ENCODE measurements at regions not wholly inside any gene's neighbourhood (a gene's known extent, or its start where the extent isn't known, plus 50 kb on each side); places are given as distances from the start of the nearest gene placed in this dataset.
"Not testable (repeated sequence)": the region's sequence is repeated elsewhere in the genome, so short reads cannot be mapped to it uniquely, and the experiment has no call there.

- in situ Hi-C loops (cut with MboI; ENCODE audit: low sequenced_read_pairs) = no loop called here
Observed at GRCh38 chr3:153221748-153222162, 59.7 kb downstream of the RAP2B start.

- in situ Hi-C loops (cut with MboI; ENCODE audit: low sequenced_read_pairs) = not testable (repeated sequence)
Observed at GRCh38 chr3:153226877-153227276, 64.9 kb downstream of the RAP2B start.

DNA sequence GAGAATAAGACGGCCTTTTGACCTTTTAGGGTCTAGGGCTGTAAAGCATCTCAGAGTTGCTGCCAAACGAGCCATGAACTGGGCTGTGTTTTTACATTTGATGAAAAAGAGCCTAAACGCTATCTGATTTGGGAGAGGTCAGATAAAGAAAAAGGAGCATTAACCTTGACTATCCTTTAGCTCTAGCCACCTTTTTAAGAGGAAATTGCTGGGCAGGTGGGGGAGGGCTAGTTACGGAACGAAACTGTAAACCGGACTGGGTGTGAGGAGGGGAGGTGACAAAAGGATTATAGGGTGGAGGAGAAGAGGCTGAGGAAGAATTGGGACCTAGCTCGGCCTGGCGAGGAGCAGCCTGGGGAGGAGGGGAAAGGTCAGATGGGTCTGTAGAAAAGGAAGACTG, 68.4 kb downstream of the RAP2B start:
- in situ Hi-C loops (cut with MboI; ENCODE audit: low sequenced_read_pairs) = not testable (repeated sequence)

- in situ Hi-C loops (cut with MboI; ENCODE audit: low sequenced_read_pairs) = not testable (repeated sequence)
Observed at GRCh38 chr3:153231245-153231644, 69.2 kb downstream of the RAP2B start.

DNA sequence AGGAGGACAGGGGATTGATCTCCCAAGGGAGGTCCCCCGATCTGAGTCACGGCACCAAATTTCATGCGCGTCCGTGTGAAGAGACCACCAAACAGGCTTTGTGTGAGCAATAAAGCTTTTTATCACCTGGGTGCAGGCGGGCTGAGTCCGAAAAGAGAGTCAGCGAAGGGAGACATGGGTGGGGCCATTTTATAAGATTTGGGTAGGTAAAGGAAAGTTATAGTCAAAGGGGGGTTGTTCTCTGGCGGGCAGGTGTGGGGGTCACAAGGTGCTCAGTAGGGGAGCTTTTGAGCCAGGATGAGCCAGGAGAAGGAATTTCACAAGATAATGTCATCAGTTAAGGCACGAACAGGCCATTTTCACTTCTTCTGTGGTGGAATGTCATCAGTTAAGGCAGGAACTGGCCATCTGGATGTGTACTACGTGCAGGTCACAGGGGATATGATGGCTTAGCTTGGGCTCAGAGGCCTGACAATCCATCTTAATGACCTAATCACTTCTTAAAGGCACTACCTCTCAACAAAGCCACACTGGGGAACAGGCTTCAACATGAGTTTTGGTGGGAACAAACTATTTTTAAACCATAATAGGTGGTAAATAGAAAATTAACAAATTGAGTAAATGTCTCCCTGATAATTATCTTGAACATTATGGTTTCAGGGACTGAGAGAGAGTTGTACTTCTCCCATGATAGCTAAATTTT, 70.2 kb downstream of the RAP2B start:
- in situ Hi-C loops (cut with MboI; ENCODE audit: low sequenced_read_pairs) = not testable (repeated sequence)

- in situ Hi-C loops (cut with MboI; ENCODE audit: low sequenced_read_pairs) = no loop called here
Observed at GRCh38 chr3:153232851-153233271, 70.8 kb downstream of the RAP2B start.

DNA sequence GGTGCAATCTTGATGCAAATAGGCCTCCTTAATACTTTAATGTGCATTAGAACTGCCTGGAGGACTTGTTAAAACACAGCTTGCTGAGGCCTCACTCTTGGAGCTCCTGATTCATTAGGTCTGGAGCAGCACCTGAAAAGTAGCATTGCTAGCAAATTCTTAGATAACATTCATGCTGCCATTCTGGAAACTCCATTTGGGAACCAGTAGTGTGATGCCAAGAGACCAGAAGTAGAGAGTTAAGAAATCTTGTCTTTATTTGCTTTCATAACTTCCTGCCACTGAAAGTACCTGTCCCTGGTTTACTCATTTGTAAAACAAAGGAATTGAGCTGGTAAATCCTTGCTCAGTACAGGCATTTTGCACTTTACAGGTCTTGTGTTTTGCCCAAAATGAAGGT, 72.0 kb downstream of the RAP2B start:
- in situ Hi-C loops (cut with MboI; ENCODE audit: low sequenced_read_pairs) = no loop called here

GRCh38 chr3:153242896-153243295, 80.9 kb downstream of the RAP2B start:
- in situ Hi-C loops (cut with MboI; ENCODE audit: low sequenced_read_pairs) = no loop called here

DNA sequence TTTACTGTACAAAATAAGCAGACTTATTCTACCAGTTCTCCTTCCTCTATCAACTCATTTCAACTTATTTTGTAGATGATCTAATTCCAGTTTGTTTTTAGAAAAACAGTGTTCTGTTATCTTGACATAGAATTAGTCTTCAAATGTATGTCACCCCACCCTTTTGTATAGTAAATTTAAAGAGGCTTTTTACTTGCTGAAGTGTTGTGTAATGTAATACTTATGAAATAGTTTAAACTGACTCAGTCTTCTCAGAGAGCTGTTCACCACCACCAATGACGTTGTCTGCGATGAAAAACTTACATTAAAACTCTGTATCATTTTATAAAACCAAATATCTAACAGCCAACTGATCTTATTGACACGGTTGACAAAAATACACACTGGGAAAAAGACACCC, 82.9 kb downstream of the RAP2B start:
- in situ Hi-C loops (cut with MboI; ENCODE audit: low sequenced_read_pairs) = no loop called here

- in situ Hi-C loops (cut with MboI; ENCODE audit: low sequenced_read_pairs) = no loop called here
Observed at GRCh38 chr3:153245661-153246060, 83.6 kb downstream of the RAP2B start.

DNA sequence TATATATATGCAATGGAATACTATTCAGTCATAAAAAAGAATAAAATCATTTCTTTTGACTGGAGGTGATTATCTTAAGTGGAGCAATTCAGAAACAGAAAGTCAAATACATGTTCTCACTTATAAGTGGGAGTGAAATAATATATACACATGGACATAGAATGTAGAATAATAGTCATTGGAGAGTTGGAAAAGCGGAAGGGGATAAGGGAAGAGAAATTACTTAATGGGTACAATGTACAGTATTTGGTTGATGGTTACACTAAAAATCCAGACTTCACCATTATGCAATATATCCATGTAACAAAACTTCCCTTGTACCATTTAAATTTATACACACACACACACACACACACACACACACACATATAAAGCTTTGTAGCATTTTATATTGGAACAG, 84.3 kb downstream of the RAP2B start:
- in situ Hi-C loops (cut with MboI; ENCODE audit: low sequenced_read_pairs) = no loop called here

DNA sequence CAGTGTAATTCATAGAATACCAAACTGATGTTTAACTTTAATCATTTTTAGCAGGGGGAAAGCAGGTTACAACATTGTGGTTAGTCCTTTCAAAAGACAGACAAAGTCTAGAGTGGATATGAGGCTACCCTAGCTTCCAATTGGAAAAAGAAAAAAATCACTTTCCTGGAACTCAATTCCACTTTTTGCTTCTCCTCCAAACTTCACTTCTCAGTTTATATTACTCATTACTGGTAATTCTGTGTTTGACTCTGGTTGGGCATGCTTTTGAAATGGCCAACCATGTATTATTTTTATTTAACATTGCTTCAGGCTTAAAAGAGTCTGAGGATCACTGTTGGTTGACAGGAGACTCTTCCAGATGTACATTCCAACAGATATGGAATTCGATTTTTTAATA, 84.8 kb downstream of the RAP2B start:
- in situ Hi-C loops (cut with MboI; ENCODE audit: low sequenced_read_pairs) = no loop called here

GRCh38 chr3:153247331-153248330, 85.6 kb downstream of the RAP2B start:
- in situ Hi-C loops (cut with MboI; ENCODE audit: low sequenced_read_pairs) = no loop called here

GRCh38 chr3:153248835-153249234, 86.8 kb downstream of the RAP2B start:
- in situ Hi-C loops (cut with MboI; ENCODE audit: low sequenced_read_pairs) = not testable (repeated sequence)

DNA sequence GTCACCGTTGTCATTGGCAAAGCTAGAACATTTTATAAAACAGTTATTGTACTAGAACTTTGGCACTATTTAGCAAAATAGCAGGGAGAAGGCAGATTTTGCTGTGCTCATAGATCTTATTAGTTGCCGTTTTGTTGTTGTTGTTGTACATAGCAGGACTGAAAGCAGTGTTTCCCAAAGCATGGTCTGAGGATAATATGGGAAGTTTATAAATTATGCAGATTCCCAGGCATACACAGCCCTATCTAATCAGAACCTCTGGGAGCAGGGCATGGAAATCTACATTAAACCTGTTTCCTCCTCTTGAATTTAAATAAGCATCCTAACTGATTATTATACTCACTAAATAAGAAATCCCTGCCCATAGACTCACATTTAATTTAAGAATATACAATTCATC, 87.9 kb downstream of the RAP2B start:
- in situ Hi-C loops (cut with MboI; ENCODE audit: low sequenced_read_pairs) = no loop called here

- in situ Hi-C loops (cut with MboI; ENCODE audit: low sequenced_read_pairs) = no loop called here
Observed at GRCh38 chr3:153250446-153250845, 88.4 kb downstream of the RAP2B start.

DNA sequence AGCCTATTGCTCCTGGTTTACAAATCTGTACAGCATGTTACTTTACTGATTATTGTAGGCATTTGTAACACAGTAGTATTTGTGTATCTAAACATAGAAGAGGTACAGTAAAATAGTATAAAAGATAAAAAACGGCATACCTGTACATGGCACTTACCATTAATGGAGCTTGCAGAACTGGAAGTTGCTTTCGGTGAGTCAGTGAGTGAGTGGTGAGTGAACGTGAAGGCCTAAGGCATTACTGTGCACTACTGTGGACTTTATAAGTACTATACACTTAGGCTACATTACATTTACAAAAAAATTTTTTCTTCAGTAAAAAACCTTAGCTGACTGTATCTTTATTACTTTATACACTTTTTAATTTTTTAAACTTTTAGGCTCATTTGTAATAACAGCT, 90.9 kb downstream of the RAP2B start:
- in situ Hi-C loops (cut with MboI; ENCODE audit: low sequenced_read_pairs) = no loop called here

DNA sequence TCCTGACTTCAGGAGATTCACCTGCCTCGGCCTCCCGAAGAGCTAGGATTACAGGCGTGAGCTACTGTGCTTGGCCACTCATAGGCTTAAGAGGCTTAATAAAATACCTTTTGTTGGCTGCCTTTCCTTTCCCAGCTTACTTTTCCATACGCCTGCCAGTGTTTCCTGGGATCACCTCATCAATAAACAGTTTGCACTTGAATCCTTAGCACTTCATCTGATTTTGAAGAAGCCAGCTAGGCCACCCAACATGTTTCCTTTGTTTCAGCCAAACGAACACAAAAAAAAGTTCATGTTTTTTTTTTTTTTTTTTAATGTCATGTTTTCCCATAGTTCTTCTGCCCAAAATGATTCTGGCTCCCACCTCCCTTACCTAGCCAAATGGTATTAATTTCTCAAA, 92.3 kb downstream of the RAP2B start:
- in situ Hi-C loops (cut with MboI; ENCODE audit: low sequenced_read_pairs) = no loop called here

GRCh38 chr3:153257673-153258351, 95.8 kb downstream of the RAP2B start:
- in situ Hi-C loops (cut with MboI; ENCODE audit: low sequenced_read_pairs) = no loop called here

- in situ Hi-C loops (cut with MboI; ENCODE audit: low sequenced_read_pairs) = no loop called here
Observed at GRCh38 chr3:153259956-153260355, 97.9 kb downstream of the RAP2B start.

DNA sequence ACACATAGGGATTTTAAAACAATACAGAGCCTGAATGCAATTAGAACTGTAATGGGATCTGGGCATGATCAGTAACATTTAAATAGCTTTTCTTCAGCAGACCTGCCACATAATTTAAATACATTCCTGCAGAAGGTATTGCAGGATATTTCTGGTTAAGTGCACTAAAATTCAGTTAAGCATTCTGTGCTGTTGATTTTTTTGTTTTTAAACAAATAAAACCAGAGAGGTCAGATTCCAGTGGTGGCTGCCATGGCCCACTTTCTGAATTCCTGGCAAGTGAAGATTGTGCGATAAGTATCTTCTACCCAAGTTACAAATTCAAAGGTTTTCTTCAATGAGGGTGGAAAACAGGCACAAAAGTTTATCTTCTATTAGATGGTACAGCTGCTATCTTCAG, 98.7 kb downstream of the RAP2B start:
- in situ Hi-C loops (cut with MboI; ENCODE audit: low sequenced_read_pairs) = no loop called here

Measured in HL-60/S4 treated with phorbol 12-myristate 13-acetate at 8.2 ng/mL for 4 days and 3 days (cell line).